Epithelial cell of prostate (primary cell): ENCODE measurements at regions not wholly inside any gene's neighbourhood (a gene's known extent, or its start where the extent isn't known, plus 50 kb on each side); places are given as distances from the start of the nearest gene placed in this dataset.

Experiments used
- DNase-seq: peaks from one replicate; pipeline ENCODE4 v3.0.0-alpha.2; 2011; ENCODE audit warnings: low read depth, low spot score
- H3K27ac ChIP-seq: fragments of 450-650 bp; 2 replicates; pipeline ENCODE4 v1.5.1; 2017; ENCODE audit warnings: mild to moderate bottlenecking

GRCh38 chr10:57815949-57816348 lies 451.7 kb downstream of the IPMK start:
- no peak for DNase-seq
- no peak overlapping the region for H3K27ac ChIP-seq

GRCh38 chr10:57809961-57810360 lies 457.7 kb downstream of the IPMK start:
- no peak overlapping the region for H3K27ac ChIP-seq
- DNase-seq = no peak

GRCh38 chr10:57807906-57808305 lies 459.8 kb downstream of the IPMK start:
- H3K27ac ChIP-seq = no peak overlapping the region
- no peak for DNase-seq

- H3K27ac ChIP-seq = no peak overlapping the region
- no peak for DNase-seq
These were observed 461.0 kb downstream of the IPMK start for GRCh38 chr10:57806675-57807074.

GRCh38 chr10:57799625-57800024 lies 468.1 kb downstream of the IPMK start:
- no peak for DNase-seq
- H3K27ac ChIP-seq = no peak overlapping the region

- DNase-seq = no peak
- H3K27ac ChIP-seq = no peak overlapping the region
These were observed 468.9 kb downstream of the IPMK start for GRCh38 chr10:57798830-57799229.

- peak overlapping the region; percentile 52 for H3K27ac ChIP-seq
These were observed 476.1 kb downstream of the IPMK start for GRCh38 chr10:57791546-57791945.

GRCh38 chr10:57790703-57791102 lies 477.0 kb downstream of the IPMK start:
- no peak for DNase-seq
- H3K27ac ChIP-seq = peak overlapping the region; percentile 52

More at GRCh38 chr10:57791546-57791945, 476.1 kb downstream of the IPMK start:
- DNase-seq = peak; percentile 69

- no peak overlapping the region for H3K27ac ChIP-seq
- DNase-seq = no peak
These were observed 479.6 kb downstream of the IPMK start for GRCh38 chr10:57788117-57788516.

- DNase-seq = no peak
These were observed 480.6 kb downstream of the IPMK start for GRCh38 chr10:57786850-57787750.

GRCh38 chr10:57786331-57786730 lies 481.4 kb downstream of the IPMK start:
- DNase-seq = no peak
- H3K27ac ChIP-seq = peak overlapping the region; percentile 35

More at GRCh38 chr10:57786850-57787750, 480.6 kb downstream of the IPMK start:
- no peak overlapping the region for H3K27ac ChIP-seq

- DNase-seq = peak; percentile 16
- H3K27ac ChIP-seq = peak overlapping the region; percentile 35
These were observed 482.1 kb downstream of the IPMK start for GRCh38 chr10:57785546-57785945.

GRCh38 chr10:57785068-57785467 lies 482.6 kb downstream of the IPMK start:
- peak overlapping the region; percentile 35 for H3K27ac ChIP-seq
- DNase-seq = no peak

- DNase-seq = no peak
- H3K27ac ChIP-seq = no peak overlapping the region
These were observed 490.8 kb downstream of the IPMK start for GRCh38 chr10:57776688-57777432.

- H3K27ac ChIP-seq = no peak overlapping the region
- DNase-seq = no peak
These were observed 492.4 kb downstream of the IPMK start for GRCh38 chr10:57775250-57775649.

- no peak for DNase-seq
- no peak overlapping the region for H3K27ac ChIP-seq
These were observed 498.4 kb downstream of the IPMK start for GRCh38 chr10:57769298-57769697.

- DNase-seq = no peak
- H3K27ac ChIP-seq = no peak overlapping the region
These were observed 507.9 kb downstream of the IPMK start for GRCh38 chr10:57759777-57760176.

GRCh38 chr10:57754803-57755202 lies 512.9 kb downstream of the IPMK start:
- no peak for DNase-seq
- no peak overlapping the region for H3K27ac ChIP-seq

GRCh38 chr10:57743711-57744110 lies 524.0 kb downstream of the IPMK start:
- no peak overlapping the region for H3K27ac ChIP-seq
- DNase-seq = no peak

GRCh38 chr10:57741751-57742150 lies 525.9 kb downstream of the IPMK start:
- DNase-seq = no peak
- H3K27ac ChIP-seq = no peak overlapping the region

- DNase-seq = no peak
These were observed 544.4 kb downstream of the IPMK start for GRCh38 chr10:57723305-57723704.

More at GRCh38 chr10:57723305-57723704, 544.4 kb downstream of the IPMK start:
- no peak overlapping the region for H3K27ac ChIP-seq
